Smooth muscle cell (in vitro differentiated cells): ENCODE measurements at regions not wholly inside any gene's neighbourhood (a gene's known extent, or its start where the extent isn't known, plus 50 kb on each side); places are given as distances from the start of the nearest gene placed in this dataset.

Source experiments
- DNase-seq: peaks from one replicate; lab custom pipeline; 2025; ENCODE audit not compliant: unreplicated experiment; lab: John Stamatoyannopoulos, UW
- H2AFZ ChIP-seq: fragments of 200-600 bp; sonication (generic); 2 replicates; pipeline ENCODE4 v1.6.0; 2016; ENCODE audit warnings: antibody characterized with exemption, low read depth, mild to moderate bottlenecking
- H3F3A ChIP-seq: fragments of 200-600 bp; sonication (generic); 2 replicates; pipeline ENCODE4 v1.6.0; 2017; ENCODE audit warnings: antibody characterized with exemption, low read depth
- H3K27ac ChIP-seq: fragments of 200-600 bp; sonication (generic); 2 replicates; pipeline ENCODE4 v1.5.1; 2016; ENCODE audit warnings: low read depth, mild to moderate bottlenecking
- H3K27me3 ChIP-seq: fragments of 200-600 bp; sonication (generic); 2 replicates; pipeline ENCODE4 v1.6.1; 2016; ENCODE audit warnings: low read depth, mild to moderate bottlenecking
- H3K36me3 ChIP-seq: fragments of 200-600 bp; sonication (generic); 2 replicates; pipeline ENCODE4 v1.5.1; 2016; ENCODE audit warnings: low read depth
- H3K4me1 ChIP-seq: fragments of 200-600 bp; sonication (generic); 2 replicates; pipeline ENCODE4 v1.5.1; 2016; ENCODE audit warnings: low read depth
- H3K4me2 ChIP-seq: fragments of 200-600 bp; sonication (generic); 2 replicates; pipeline ENCODE4 v1.6.0; 2016; ENCODE audit warnings: mild to moderate bottlenecking
- H3K4me3 ChIP-seq: fragments of 200-600 bp; sonication (generic); 2 replicates; pipeline ENCODE4 v1.5.1; 2016; ENCODE audit warnings: mild to moderate bottlenecking
- H3K79me2 ChIP-seq: fragments of 200-600 bp; sonication (generic); 2 replicates; pipeline ENCODE4 v1.6.0; 2016; ENCODE audit warnings: low read depth, mild to moderate bottlenecking
- H3K9ac ChIP-seq: fragments of 200-600 bp; sonication (generic); 2 replicates; pipeline ENCODE4 v1.6.0; 2016; ENCODE audit warnings: low read depth
- H3K9me3 ChIP-seq: fragments of 200-600 bp; sonication (generic); replicated peaks from 2 replicates; pipeline ENCODE4 v1.5.1; 2016; ENCODE audit warnings: low read depth
- H4K20me1 ChIP-seq: fragments of 200-600 bp; sonication (generic); 2 replicates; pipeline ENCODE4 v1.6.0; 2016; ENCODE audit warnings: low read depth
- WGBS: methylation state at CpG from one replicate; pipeline ENCODE4 v1.1.7; 2016; ENCODE audit warnings: low lambda C conversion rate; 5-methylcytosine and 5-hydroxymethylcytosine counted together
- TF ChIP-seq, protein P1 (sequence below): fragments of 200-600 bp; sonication (generic); IDR thresholded peaks from 2 replicates; pipeline ENCODE4 v1.5.1; 2017; ENCODE audit warnings: borderline replicate concordance, mild to moderate bottlenecking, antibody characterized with exemption; ENCODE audit not compliant: insufficient read depth, poor library complexity, severe bottlenecking

GRCh38 chr14:36009643-36010042 lies 166.9 kb downstream of the PTCSC3 start:
- TF ChIP-seq, protein P1, sequence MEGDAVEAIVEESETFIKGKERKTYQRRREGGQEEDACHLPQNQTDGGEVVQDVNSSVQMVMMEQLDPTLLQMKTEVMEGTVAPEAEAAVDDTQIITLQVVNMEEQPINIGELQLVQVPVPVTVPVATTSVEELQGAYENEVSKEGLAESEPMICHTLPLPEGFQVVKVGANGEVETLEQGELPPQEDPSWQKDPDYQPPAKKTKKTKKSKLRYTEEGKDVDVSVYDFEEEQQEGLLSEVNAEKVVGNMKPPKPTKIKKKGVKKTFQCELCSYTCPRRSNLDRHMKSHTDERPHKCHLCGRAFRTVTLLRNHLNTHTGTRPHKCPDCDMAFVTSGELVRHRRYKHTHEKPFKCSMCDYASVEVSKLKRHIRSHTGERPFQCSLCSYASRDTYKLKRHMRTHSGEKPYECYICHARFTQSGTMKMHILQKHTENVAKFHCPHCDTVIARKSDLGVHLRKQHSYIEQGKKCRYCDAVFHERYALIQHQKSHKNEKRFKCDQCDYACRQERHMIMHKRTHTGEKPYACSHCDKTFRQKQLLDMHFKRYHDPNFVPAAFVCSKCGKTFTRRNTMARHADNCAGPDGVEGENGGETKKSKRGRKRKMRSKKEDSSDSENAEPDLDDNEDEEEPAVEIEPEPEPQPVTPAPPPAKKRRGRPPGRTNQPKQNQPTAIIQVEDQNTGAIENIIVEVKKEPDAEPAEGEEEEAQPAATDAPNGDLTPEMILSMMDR: no peak
- no peaks in the 10 kb centered on the region for H4K20me1 ChIP-seq
- 38% methylated on average over 1 of the region's 1 CpG for WGBS

DNA sequence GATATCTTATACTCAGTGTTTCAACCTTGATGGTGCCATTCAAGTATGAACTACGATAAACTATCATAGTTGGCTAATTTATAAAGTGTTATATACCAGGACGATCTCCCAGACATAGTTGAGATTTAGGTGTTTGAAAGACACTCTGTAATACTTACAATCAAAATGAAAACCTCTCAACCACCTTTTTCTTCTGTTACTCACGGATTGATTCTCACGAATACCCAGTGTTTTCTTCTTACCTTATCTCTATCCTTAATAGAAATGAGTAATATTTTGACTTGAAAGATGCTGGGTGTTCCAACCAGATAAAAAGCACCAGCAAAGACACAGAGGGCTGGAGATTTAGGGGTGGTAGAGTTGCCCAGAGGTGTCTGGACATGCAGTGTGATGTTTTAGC lies 169.9 kb downstream of the PTCSC3 start:
- Histone ChIP-seq H2AFZ (no peak overlapping the region), H3K27me3 (peaks cover 9% of the 10 kb centered on the region), H3K9ac (no peak overlapping the region), H3K4me1 (peaks cover 8% of the 10 kb centered on the region), H3F3A (no peaks in the 10 kb centered on the region), H3K27ac (no peak overlapping the region), H4K20me1 (no peaks in the 10 kb centered on the region), H3K4me3 (no peak overlapping the region), H3K9me3 (no peaks in the 10 kb centered on the region), H3K79me2 (no peaks in the 10 kb centered on the region), H3K36me3 (no peaks in the 10 kb centered on the region), H3K4me2 (no peak overlapping the region)
- no peak for DNase-seq
- TF ChIP-seq, protein P1: no peak
- WGBS: 83% methylated on average over 4 of the region's 4 CpGs

More at GRCh38 chr14:36009643-36010042, 166.9 kb downstream of the PTCSC3 start:
- DNase-seq: no peak
- Histone ChIP-seq H3K4me1 (peaks cover 4% of the 10 kb centered on the region), H3K27ac (no peak overlapping the region), H2AFZ (no peak overlapping the region), H3K9ac (no peak overlapping the region), H3K4me3 (no peak overlapping the region), H3K27me3 (peaks cover 9% of the 10 kb centered on the region), H3F3A (no peaks in the 10 kb centered on the region), H3K4me2 (no peak overlapping the region), H3K9me3 (no peaks in the 10 kb centered on the region), H3K36me3 (no peaks in the 10 kb centered on the region), H3K79me2 (no peaks in the 10 kb centered on the region)

- no peak overlapping the region for H3K4me3 ChIP-seq
- H3F3A ChIP-seq: no peaks in the 10 kb centered on the region
- no peaks in the 10 kb centered on the region for H3K9me3 ChIP-seq
- H3K79me2 ChIP-seq: no peaks in the 10 kb centered on the region
- H2AFZ ChIP-seq: no peak overlapping the region
- H3K27me3 ChIP-seq: peaks cover 9% of the 10 kb centered on the region
- no peak overlapping the region for H3K4me2 ChIP-seq
- no peaks in the 10 kb centered on the region for H4K20me1 ChIP-seq
- no peak for DNase-seq
- H3K27ac ChIP-seq: no peak overlapping the region
- no peak overlapping the region for H3K9ac ChIP-seq
- H3K4me1 ChIP-seq: peaks cover 12% of the 10 kb centered on the region
- WGBS: 73% methylated on average over 4 of the region's 4 CpGs
- H3K36me3 ChIP-seq: no peaks in the 10 kb centered on the region
- TF ChIP-seq, protein P1: no peak
Observed at GRCh38 chr14:36005670-36006069, 170.9 kb downstream of the PTCSC3 start.

DNA sequence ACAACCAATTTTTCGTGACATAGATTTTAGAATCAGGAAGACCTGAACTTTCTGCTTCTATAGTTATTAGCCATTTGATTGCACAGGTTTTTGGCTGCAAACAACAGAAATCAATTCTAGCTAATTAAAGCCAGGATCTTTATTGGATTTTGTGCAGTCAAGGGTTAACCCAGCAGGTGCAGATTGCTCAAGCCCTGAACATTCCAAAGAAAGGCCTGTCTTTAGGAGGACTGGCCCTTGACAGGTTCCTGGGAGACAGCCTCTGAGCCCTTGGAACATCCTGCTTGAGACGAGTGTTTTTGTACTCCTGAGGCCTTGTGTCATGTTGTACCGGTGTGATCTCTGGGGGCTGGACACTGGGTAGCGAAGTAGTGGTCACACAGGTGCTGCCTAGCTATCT lies 174.6 kb downstream of the PTCSC3 start:
- no peak overlapping the region for H3K4me2 ChIP-seq
- DNase-seq: no peak
- no peak overlapping the region for H3K4me3 ChIP-seq
- H3K9me3 ChIP-seq: no peaks in the 10 kb centered on the region
- H3K27ac ChIP-seq: no peak overlapping the region
- H3K79me2 ChIP-seq: no peaks in the 10 kb centered on the region
- 86% methylated on average over 4 of the region's 4 CpGs for WGBS
- peaks cover 25% of the 10 kb centered on the region for H3K4me1 ChIP-seq
- H3K36me3 ChIP-seq: no peaks in the 10 kb centered on the region
- no peaks in the 10 kb centered on the region for H3F3A ChIP-seq
- H3K27me3 ChIP-seq: no peaks in the 10 kb centered on the region
- no peak overlapping the region for H2AFZ ChIP-seq
- H4K20me1 ChIP-seq: no peaks in the 10 kb centered on the region
- H3K9ac ChIP-seq: no peak overlapping the region
- TF ChIP-seq, protein P1: no peak
